ENCODE measurements at regions not wholly inside any gene's neighbourhood (a gene's known extent, or its start where the extent isn't known, plus 50 kb on each side); places are given as distances from the start of the nearest gene placed in this dataset.

GRCh38 chr15:93217343-93217742 lies 128.3 kb upstream of the RGMA start:
- H3K4me1 ChIP-seq (ENCODE audit: insufficient read depth, poor library complexity, severe bottlenecking) = no peaks in the 10 kb centered on the region
- H3K27ac ChIP-seq (ENCODE audit: poor library complexity, severe bottlenecking) = no peak overlapping the region
- H3K36me3 ChIP-seq (ENCODE audit: low read depth) = no peaks in the 10 kb centered on the region
- no peak overlapping the region for H3K4me3 ChIP-seq (ENCODE audit: severe bottlenecking)
- no peaks in the 10 kb centered on the region for H3K9me3 ChIP-seq (ENCODE audit: severe bottlenecking)
- no peaks in the 10 kb centered on the region for H3K27me3 ChIP-seq (ENCODE audit: insufficient read depth, poor library complexity, severe bottlenecking)
- no peak for DNase-seq (ENCODE audit: low spot score)
- ATAC-seq (ENCODE audit: low read depth) = no peak
- TF ChIP-seq CTCF (IDR thresholded peaks at IDR 0.05; ENCODE audit: poor library complexity, severe bottlenecking) = no peak

- ATAC-seq (ENCODE audit: low read depth) (no peak), DNase-seq (ENCODE audit: low spot score) (no peak)
- Histone ChIP-seq H3K4me3 (ENCODE audit: severe bottlenecking) (no peak overlapping the region), H3K27ac (ENCODE audit: poor library complexity, severe bottlenecking) (no peak overlapping the region), H3K4me1 (ENCODE audit: insufficient read depth, poor library complexity, severe bottlenecking) (peaks cover 21% of the 10 kb centered on the region), H3K9me3 (ENCODE audit: severe bottlenecking) (no peaks in the 10 kb centered on the region), H3K27me3 (ENCODE audit: insufficient read depth, poor library complexity, severe bottlenecking) (no peaks in the 10 kb centered on the region), H3K36me3 (ENCODE audit: low read depth) (no peaks in the 10 kb centered on the region)
- TF ChIP-seq CTCF (IDR thresholded peaks at IDR 0.05; ENCODE audit: poor library complexity, severe bottlenecking) = no peak
These were observed 125.1 kb upstream of the RGMA start for GRCh38 chr15:93214106-93214505.

DNA sequence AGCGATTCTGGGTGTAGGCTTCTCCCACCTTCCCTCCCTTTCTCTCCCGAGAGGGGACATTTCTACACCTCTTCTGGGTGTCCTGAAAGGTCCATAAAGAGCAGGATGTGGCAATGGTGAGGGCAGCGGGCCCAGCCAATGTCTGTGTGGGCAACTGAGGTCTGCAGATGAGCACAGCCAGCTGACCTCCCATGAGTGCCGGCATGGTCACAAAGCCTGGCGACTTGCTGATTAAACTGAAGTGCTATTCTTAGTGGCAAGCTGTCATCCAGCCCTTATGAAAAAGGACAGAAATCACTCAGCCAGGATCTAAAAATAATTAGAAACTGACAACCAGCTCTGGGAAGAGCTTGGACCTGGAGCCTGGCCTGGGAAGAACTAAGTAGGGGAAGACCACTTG lies 124.3 kb upstream of the RGMA start:
- H3K4me1 ChIP-seq (ENCODE audit: insufficient read depth, poor library complexity, severe bottlenecking) = peaks cover 21% of the 10 kb centered on the region
- no peaks in the 10 kb centered on the region for H3K9me3 ChIP-seq (ENCODE audit: severe bottlenecking)
- H3K27me3 ChIP-seq (ENCODE audit: insufficient read depth, poor library complexity, severe bottlenecking) = no peaks in the 10 kb centered on the region
- ATAC-seq (ENCODE audit: low read depth) (no peak), DNase-seq (ENCODE audit: low spot score) (no peak)
- H3K27ac ChIP-seq (ENCODE audit: poor library complexity, severe bottlenecking) = no peak overlapping the region
- TF ChIP-seq CTCF (IDR thresholded peaks at IDR 0.05; ENCODE audit: poor library complexity, severe bottlenecking) = no peak
- no peaks in the 10 kb centered on the region for H3K36me3 ChIP-seq (ENCODE audit: low read depth)
- H3K4me3 ChIP-seq (ENCODE audit: severe bottlenecking) = no peak overlapping the region

DNA sequence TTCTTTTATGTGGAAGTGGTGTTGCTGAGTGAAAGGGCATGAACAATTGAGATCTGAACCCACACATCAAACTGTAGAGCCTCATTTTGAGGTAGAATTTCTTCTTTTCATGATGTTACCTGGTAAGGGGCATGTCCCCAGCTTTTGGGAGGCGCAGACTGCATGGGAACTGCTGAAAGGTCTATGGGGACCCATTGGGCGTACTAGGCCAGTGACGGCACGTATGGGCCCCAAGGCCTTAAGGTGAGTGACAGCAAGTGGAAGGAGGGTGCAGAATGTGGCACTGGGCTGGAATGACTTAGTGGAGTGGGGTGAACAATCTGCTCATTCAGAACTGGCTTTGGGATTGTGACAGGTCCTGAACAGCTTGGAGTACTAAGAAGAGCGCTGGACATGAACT lies 123.6 kb upstream of the RGMA start:
- H3K4me3 ChIP-seq (ENCODE audit: severe bottlenecking) = no peak overlapping the region
- ATAC-seq (ENCODE audit: low read depth) (no peak), DNase-seq (ENCODE audit: low spot score) (no peak)
- no peaks in the 10 kb centered on the region for H3K36me3 ChIP-seq (ENCODE audit: low read depth)
- H3K4me1 ChIP-seq (ENCODE audit: insufficient read depth, poor library complexity, severe bottlenecking) = peaks cover 21% of the 10 kb centered on the region
- no peaks in the 10 kb centered on the region for H3K9me3 ChIP-seq (ENCODE audit: severe bottlenecking)
- no peak overlapping the region for H3K27ac ChIP-seq (ENCODE audit: poor library complexity, severe bottlenecking)
- no peaks in the 10 kb centered on the region for H3K27me3 ChIP-seq (ENCODE audit: insufficient read depth, poor library complexity, severe bottlenecking)
- TF ChIP-seq CTCF (IDR thresholded peaks at IDR 0.05; ENCODE audit: poor library complexity, severe bottlenecking) = no peak

GRCh38 chr15:93210995-93211394 lies 122.0 kb upstream of the RGMA start:
- no peak for TF ChIP-seq CTCF (IDR thresholded peaks at IDR 0.05; ENCODE audit: poor library complexity, severe bottlenecking)
- H3K36me3 ChIP-seq (ENCODE audit: low read depth) = no peaks in the 10 kb centered on the region
- DNase-seq (ENCODE audit: low spot score) (peak; percentile 81), ATAC-seq (ENCODE audit: low read depth) (peak; percentile 73)
- no peak overlapping the region for H3K4me3 ChIP-seq (ENCODE audit: severe bottlenecking)
- peaks cover 21% of the 10 kb centered on the region for H3K4me1 ChIP-seq (ENCODE audit: insufficient read depth, poor library complexity, severe bottlenecking)
- H3K27ac ChIP-seq (ENCODE audit: poor library complexity, severe bottlenecking) = no peak overlapping the region
- no peaks in the 10 kb centered on the region for H3K9me3 ChIP-seq (ENCODE audit: severe bottlenecking)
- H3K27me3 ChIP-seq (ENCODE audit: insufficient read depth, poor library complexity, severe bottlenecking) = no peaks in the 10 kb centered on the region

All from RWPE2 (cell line).